ENCODE measurements at regions not wholly inside any gene's neighbourhood (a gene's known extent, or its start where the extent isn't known, plus 50 kb on each side); places are given as distances from the start of the nearest gene placed in this dataset.
"Not testable (repeated sequence)": the region's sequence is repeated elsewhere in the genome, so short reads cannot be mapped to it uniquely, and the experiment has no call there.

DNA sequence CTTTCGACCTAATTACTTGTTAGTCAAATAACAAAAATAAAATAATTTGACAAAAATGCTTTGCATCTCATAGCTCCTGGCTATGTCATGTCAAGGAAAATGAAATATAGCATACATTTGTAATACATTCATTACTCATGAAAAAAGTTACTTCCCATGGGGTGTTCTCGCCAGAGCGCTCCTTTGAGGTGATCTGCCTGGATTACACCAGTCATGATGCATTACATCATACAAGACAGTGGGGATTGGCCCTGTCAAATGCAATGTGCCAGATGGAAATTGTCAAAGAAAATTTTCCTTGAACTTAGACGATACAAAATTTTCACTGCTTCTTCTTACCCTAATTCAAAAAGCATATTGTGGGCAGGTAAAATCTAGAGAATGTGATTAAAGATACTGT is 215.6 kb upstream of the B3GALT2 start:
- Mint-ChIP-seq H3K36me3 (no peaks in the 10 kb centered on the region), H3K4me3 (no peak overlapping the region), H3K9me3 (no peaks in the 10 kb centered on the region), H3K4me1 (peaks cover 6 to 15% (median 11%) of the 10 kb centered on the region in 4 donors), H3K27me3 (no peaks in the 10 kb centered on the region), H3K27ac (no peak overlapping the region)
- no peak for DNase-seq
- no peak for ATAC-seq
- POLR2A ChIA-PET = no interaction called here

DNA sequence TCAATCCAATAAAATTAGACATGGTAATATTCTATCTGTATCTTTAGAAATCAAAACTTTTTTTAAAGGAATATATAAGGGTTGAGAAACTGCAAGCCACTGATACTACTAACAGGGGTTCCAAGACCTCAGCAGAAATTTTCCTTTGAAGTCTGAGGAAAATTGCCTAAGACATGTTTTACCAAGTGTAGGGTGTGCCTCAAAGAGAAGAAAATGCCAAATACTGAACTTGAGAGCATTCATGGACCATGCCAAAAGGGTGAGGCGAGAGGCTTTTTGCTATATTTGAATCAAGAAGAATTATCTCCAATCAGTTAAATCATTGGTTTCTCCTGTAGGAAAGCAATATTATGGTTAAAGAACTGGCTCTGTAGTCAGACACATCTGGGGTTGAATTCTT is 207.9 kb upstream of the B3GALT2 start:
- DNase-seq = no peak
- Mint-ChIP-seq H3K36me3 (peaks cover 0 to 6% (median 3%) of the 10 kb centered on the region in 3 donors), H3K27ac (no peak overlapping the region), H3K27me3 (no peaks in the 10 kb centered on the region), H3K9me3 (peaks cover 0 to 10% (median 2%) of the 10 kb centered on the region in 9 donors), H3K4me3 (no peak overlapping the region), H3K4me1 (no peaks in the 10 kb centered on the region)
- no peak for ATAC-seq
- POLR2A ChIA-PET = no interaction called here

DNA sequence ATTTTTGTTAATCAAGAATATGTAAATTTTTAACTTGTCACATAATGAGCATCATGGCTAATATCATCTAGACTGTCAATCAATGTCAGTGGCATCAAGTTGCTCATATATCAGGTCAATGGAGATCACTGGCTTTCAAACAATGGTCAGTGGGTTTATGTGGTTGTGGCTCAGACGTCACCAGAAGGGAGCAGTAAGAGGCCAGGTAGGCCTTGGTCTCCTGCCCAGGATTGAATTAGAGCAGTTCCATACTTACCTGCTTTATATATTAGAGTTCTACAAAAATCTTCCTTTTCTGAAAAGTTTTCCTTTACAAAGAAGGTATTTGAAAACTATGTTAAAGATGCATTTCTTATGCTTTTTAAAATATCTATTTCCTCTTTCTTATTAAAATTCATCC is 206.3 kb upstream of the B3GALT2 start:
- Mint-ChIP-seq H3K27me3 (no peaks in the 10 kb centered on the region), H3K27ac (no peak overlapping the region), H3K4me3 (no peak overlapping the region), H3K9me3 (peaks cover 0 to 10% (median 4%) of the 10 kb centered on the region in 9 donors), H3K36me3 (peaks cover 0 to 9% (median 6%) of the 10 kb centered on the region in 3 donors), H3K4me1 (no peaks in the 10 kb centered on the region)
- POLR2A ChIA-PET = no interaction called here
- no peak for ATAC-seq
- no peak for DNase-seq

DNA sequence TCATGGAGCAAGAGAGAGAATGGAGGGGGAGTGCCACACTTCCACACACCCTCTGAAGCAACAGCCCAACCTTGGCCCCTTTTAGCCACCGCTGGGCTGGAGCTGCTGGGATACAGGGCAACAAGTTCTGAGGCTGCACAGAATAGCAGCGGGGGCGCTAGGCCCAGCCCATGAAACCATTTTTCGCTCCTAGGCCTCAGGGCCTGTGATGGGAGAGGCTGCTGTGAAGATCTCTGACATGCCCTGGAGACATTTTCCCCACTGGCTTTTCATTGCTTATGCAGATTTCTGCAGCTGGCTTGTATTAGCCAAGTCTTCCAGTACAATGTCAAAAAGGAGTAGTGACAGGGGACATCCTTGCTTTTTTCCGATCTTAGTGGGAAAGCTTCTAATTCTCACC is 202.3 kb upstream of the B3GALT2 start:
- Mint-ChIP-seq H3K4me1 (no peaks in the 10 kb centered on the region), H3K4me3 (no peak overlapping the region), H3K27me3 (no peaks in the 10 kb centered on the region), H3K36me3 (peaks cover 0 to 8% (median 3%) of the 10 kb centered on the region in 3 donors), H3K27ac (no peak overlapping the region), H3K9me3 (peaks cover 0 to 7% (median 3%) of the 10 kb centered on the region in 9 donors)
- ATAC-seq (no peak), DNase-seq (no peak)
- POLR2A ChIA-PET = no interaction called here

DNA sequence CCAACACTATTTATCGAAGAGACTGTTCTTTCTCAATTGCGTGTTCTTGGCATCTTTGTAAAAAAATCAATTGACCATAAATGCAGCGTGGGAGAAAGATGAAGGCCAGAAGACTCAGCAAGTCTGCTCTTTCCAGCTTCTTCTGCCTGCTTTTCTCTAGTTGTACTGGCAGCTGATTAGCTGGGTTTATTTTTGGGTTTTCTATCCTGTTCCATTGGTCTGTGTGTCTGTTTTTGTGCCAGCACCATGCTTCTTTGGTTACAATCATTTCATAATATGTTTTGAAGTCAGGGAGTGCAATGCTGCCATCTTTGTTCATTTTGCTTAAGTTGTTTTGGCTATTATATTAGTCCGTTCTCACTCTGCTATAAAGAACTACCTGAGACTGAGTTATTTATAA is 201.8 kb upstream of the B3GALT2 start:
- no peak overlapping the region for H3K4me3 Mint-ChIP-seq
- DNase-seq = no peak
- H3K36me3 Mint-ChIP-seq = peaks cover 0 to 8% (median 3%) of the 10 kb centered on the region in 3 donors
- POLR2A ChIA-PET = no interaction called here
- no peak for ATAC-seq
- no peaks in the 10 kb centered on the region for H3K4me1 Mint-ChIP-seq
- H3K27ac Mint-ChIP-seq = no peak overlapping the region
- H3K27me3 Mint-ChIP-seq = no peaks in the 10 kb centered on the region
- H3K9me3 Mint-ChIP-seq = peaks cover 0 to 7% (median 3%) of the 10 kb centered on the region in 9 donors

DNA sequence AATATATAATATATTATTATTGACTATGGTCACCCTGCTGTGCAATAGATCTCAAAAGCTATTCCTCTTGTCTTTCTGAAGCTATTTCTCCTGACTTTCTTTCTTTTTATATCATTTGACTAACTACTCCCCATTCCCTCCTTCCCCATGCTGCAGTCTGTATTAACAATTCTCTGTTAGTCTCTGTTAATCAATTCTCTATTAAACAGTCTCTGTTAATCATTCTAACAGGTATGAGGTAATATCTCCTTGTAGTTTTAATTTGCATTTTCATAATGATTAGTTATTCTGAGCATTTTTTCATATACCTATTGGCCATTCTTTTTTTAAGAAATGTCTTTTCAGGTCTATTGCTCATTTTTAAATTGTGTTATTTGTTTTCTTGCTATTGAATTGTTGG is 201.0 kb upstream of the B3GALT2 start:
- Mint-ChIP-seq H3K4me1 (no peaks in the 10 kb centered on the region), H3K36me3 (peaks cover 0 to 8% (median 3%) of the 10 kb centered on the region in 3 donors), H3K27me3 (no peaks in the 10 kb centered on the region), H3K4me3 (no peak overlapping the region), H3K9me3 (peaks cover 0 to 7% (median 3%) of the 10 kb centered on the region in 9 donors), H3K27ac (no peak overlapping the region)
- DNase-seq = no peak
- POLR2A ChIA-PET = no interaction called here
- ATAC-seq = no peak

DNA sequence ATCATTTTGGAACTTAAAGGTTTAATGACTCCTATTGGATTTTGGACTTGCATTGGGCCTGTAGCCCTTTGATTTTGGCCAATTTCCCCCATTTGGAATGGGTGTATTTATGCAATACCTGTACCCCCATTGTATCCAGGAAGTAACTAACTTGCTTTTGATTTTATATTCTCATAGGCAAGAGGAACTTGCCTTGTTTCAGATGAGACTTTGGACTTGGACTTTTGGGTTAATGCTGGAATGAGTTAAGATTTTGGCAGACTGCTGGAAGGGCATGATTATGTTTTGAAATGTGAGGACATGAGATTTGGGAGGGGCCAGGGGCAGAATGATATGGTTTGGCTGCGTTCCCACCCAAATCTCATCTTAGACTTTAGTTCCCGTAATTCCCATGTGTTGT is 192.0 kb upstream of the B3GALT2 start:
- POLR2A ChIA-PET, H3K27ac Mint-ChIP-seq, H3K4me1 Mint-ChIP-seq, H3K27me3 Mint-ChIP-seq, DNase-seq, H3K36me3 Mint-ChIP-seq, H3K9me3 Mint-ChIP-seq, ATAC-seq, H3K4me3 Mint-ChIP-seq: not testable (repeated sequence)

DNA sequence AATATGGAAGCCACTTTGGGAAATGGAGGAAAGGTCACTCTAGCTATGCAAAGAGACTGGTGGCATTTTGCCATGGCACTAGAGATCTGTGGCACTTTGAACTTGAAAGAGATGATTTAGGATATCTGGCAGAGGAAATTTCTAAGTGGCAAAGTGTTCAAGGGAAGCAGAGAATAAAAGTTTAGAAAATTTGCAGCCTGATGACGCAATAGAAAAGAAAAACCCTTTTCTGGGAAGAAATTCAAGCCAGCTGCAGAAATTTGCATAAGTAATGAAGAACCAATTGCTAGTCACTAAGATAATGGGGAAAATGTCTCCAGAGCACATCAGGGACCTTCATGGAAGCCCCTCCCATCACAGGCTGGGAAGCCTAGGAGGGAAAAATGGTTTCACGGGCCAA is 191.1 kb upstream of the B3GALT2 start:
- peaks cover 0 to 6% (median 0%) of the 10 kb centered on the region in 9 donors for H3K9me3 Mint-ChIP-seq
- H3K4me1 Mint-ChIP-seq = no peaks in the 10 kb centered on the region
- no peak for DNase-seq
- POLR2A ChIA-PET = no interaction called here
- no peak overlapping the region for H3K4me3 Mint-ChIP-seq
- H3K27ac Mint-ChIP-seq = no peak overlapping the region
- no peaks in the 10 kb centered on the region for H3K27me3 Mint-ChIP-seq
- ATAC-seq = no peak
- no peaks in the 10 kb centered on the region for H3K36me3 Mint-ChIP-seq

DNA sequence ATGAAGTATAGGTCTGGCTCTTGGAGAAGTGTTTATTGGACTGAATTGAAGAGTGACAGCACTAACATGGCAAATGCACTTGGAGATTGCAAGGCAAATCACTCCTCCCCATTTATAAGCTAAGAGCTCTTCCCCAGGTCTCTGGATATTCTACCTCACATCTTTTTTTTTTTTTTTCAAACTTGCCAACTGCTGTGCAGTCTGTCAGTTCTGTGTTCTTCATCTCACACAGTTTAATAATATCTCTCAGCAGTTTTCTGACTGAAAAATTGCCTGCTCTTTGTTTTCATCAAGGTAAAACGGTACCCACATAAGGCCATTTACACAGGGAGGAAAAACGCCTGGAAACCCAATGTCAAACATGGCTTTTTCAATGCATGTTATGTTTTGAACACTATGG is 186.1 kb upstream of the B3GALT2 start:
- H3K27ac Mint-ChIP-seq = no peak overlapping the region
- peaks cover 0 to 3% (median 2%) of the 10 kb centered on the region in 3 donors for H3K36me3 Mint-ChIP-seq

DNA sequence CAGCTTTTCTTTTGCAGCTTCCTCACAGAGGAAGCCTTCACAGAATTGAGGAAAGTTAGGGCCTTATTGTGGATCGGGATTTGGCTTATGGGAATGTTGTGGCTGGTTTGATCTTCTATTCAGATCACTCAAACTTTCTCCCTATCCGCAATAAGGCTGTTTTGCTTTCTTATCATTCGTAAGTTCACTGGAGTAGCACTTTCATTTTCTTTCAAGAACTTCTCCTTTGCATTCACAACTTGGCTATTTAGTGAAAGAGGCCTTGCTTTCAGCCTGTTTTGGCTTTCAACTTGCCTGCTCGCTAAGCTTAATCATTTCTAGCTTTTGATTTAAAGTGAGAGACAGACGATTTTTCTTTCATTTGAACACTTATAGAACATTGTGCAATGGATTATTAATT is 181.9 kb upstream of the B3GALT2 start:
- peaks cover 0 to 8% (median 6%) of the 10 kb centered on the region in 3 donors for H3K36me3 Mint-ChIP-seq
- DNase-seq = peak in 1 of 10 donors; percentile 5
- no peaks in the 10 kb centered on the region for H3K27me3 Mint-ChIP-seq
- POLR2A ChIA-PET = no interaction called here
- peak overlapping the region; percentile 1 to 88 (median 80) for H3K27ac Mint-ChIP-seq
- ATAC-seq = no peak
- H3K4me3 Mint-ChIP-seq = peak overlapping the region; percentile 10 to 71 (median 52)
- peaks cover 5 to 15% (median 14%) of the 10 kb centered on the region in 4 donors for H3K4me1 Mint-ChIP-seq
- no peaks in the 10 kb centered on the region for H3K9me3 Mint-ChIP-seq

More for the DNA sequence above, 186.1 kb upstream of the B3GALT2 start:
- POLR2A ChIA-PET = no interaction called here
- no peak for DNase-seq
- Mint-ChIP-seq H3K27me3 (no peaks in the 10 kb centered on the region), H3K9me3 (peaks cover 0 to 2% (median 0%) of the 10 kb centered on the region in 9 donors), H3K4me1 (peaks cover 5 to 15% (median 14%) of the 10 kb centered on the region in 4 donors), H3K4me3 (no peak overlapping the region)
- no peak for ATAC-seq

DNA sequence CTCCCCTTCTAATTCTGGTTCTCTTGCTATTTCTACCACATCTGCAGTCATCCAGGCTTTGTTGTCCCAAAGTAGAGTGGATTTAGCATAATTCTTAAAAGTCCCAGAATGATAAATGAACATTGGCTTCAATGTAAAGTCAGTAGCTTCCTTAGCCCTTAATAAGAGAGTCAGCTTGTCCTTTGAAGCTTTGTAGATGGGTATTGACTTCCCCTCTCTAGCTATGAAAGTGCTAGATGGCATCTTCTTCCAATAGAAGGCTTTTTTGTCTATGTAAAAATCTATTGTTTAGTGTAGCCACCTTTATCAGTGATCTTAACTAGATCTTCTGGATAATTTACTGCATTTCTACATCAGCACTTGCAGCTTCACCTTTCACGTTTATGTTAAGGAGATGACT is 181.4 kb upstream of the B3GALT2 start:
- peak in 1 of 10 donors; percentile 2 for DNase-seq

DNA sequence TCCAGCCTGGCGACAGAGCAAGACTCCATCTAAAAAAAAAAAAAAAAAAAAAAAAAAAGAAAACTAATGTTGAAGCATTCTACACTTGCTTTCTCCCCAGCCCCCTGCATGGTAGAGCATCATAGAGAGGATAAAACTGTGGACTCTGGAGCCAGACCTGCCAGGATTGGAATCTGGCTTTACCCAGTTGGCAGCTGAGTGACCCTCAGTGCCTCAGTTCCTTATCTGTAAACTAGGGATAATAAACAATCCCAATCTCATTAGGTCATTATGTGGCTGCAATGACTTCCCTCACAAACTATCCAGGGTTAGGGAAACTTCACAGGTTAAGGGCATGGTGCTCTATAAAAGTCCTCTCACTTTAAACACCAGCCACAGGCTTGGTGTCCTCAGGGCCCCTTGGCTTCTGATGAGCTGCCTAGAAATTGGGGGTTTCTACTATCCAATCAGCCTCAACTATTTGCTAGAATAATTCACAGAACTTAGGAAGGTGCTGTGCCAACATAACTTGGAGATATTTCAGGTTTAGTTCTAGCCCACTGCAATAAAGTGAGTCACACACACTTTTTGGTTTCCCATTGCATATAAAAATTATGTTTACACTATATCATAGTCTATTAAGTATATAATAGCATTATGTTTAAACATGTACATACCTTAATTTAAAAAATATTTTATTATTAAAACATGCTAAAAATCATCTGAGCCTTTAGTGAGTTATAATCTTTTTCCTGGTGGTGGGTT is 180.5 kb upstream of the B3GALT2 start:
- H3K27me3 Mint-ChIP-seq = no peaks in the 10 kb centered on the region
- no peak for DNase-seq
- no peak overlapping the region for H3K4me3 Mint-ChIP-seq
- no peaks in the 10 kb centered on the region for H3K9me3 Mint-ChIP-seq
- no peak overlapping the region for H3K27ac Mint-ChIP-seq
- no peak for ATAC-seq
- POLR2A ChIA-PET = no interaction called here
- peaks cover 5 to 15% (median 14%) of the 10 kb centered on the region in 4 donors for H3K4me1 Mint-ChIP-seq
- peaks cover 0 to 8% (median 6%) of the 10 kb centered on the region in 3 donors for H3K36me3 Mint-ChIP-seq

More for the DNA sequence above, 181.4 kb upstream of the B3GALT2 start:
- Mint-ChIP-seq H3K4me1 (peaks cover 5 to 15% (median 14%) of the 10 kb centered on the region in 4 donors), H3K27me3 (no peaks in the 10 kb centered on the region), H3K4me3 (peak overlapping the region in 7 of 10 donors; percentile 18 to 71 (median 59)), H3K27ac (peak overlapping the region in 6 of 10 donors; percentile 1 to 83 (median 80)), H3K36me3 (peaks cover 0 to 8% (median 6%) of the 10 kb centered on the region in 3 donors), H3K9me3 (no peaks in the 10 kb centered on the region)
- peak in 1 of 2 donors; percentile 14 for ATAC-seq
- POLR2A ChIA-PET = no interaction called here

DNA sequence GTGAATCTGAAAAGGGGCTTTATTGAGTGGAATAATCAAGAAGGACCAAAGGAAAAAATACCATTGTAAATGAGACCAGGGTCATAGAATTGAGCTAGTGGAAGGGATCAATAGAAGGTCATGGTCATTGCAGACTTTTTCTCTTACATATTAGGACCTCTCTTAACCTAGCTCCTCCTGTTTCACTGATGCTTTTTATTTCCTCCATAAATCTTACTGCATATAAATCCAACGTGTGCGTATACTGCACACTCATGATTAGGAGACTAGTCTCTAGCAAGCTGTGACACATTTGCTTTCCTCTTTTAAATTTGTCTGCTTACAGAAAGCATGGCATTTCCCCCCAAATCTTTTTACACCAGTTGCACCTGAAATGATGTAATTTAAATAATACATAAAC is 179.6 kb upstream of the B3GALT2 start:
- Mint-ChIP-seq H3K4me1 (peaks cover 4 to 15% (median 14%) of the 10 kb centered on the region in 4 donors), H3K27ac (no peak overlapping the region), H3K4me3 (no peak overlapping the region), H3K36me3 (peaks cover 0 to 8% (median 6%) of the 10 kb centered on the region in 3 donors), H3K9me3 (no peaks in the 10 kb centered on the region), H3K27me3 (no peaks in the 10 kb centered on the region)
- no peak for ATAC-seq
- no peak for DNase-seq
- POLR2A ChIA-PET = no interaction called here

DNA sequence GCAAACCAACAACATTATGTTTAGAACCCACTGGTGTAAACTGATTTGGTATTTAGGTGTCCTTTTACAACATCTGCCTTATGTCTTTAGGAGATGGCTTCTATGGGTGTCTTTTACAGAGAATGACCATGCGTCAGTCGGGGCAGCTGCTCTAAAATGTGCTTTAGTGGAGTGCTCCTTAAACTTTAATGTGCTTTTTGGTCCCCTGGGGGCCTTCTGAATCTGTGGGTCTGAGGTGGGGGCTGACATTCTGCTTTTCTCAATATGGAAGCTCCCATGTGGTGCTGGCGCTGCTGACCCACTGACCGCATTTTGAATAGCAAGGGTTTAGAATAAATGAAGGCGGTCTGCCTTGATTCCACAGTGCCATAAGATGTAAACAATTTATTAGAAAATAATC is 173.2 kb upstream of the B3GALT2 start:
- ATAC-seq (no peak), DNase-seq (no peak)
- Mint-ChIP-seq H3K4me3 (no peak overlapping the region), H3K36me3 (no peaks in the 10 kb centered on the region), H3K4me1 (peaks cover 0 to 1% (median 0%) of the 10 kb centered on the region in 4 donors), H3K9me3 (no peaks in the 10 kb centered on the region), H3K27me3 (peaks cover 0 to 1% (median 0%) of the 10 kb centered on the region in 5 donors), H3K27ac (no peak overlapping the region)
- POLR2A ChIA-PET = no interaction called here

All from naive thymus-derived CD8-positive, alpha-beta T cell (primary cell).